ENCODE measurements at regions not wholly inside any gene's neighbourhood (a gene's known extent, or its start where the extent isn't known, plus 50 kb on each side); places are given as distances from the start of the nearest gene placed in this dataset.

DNA sequence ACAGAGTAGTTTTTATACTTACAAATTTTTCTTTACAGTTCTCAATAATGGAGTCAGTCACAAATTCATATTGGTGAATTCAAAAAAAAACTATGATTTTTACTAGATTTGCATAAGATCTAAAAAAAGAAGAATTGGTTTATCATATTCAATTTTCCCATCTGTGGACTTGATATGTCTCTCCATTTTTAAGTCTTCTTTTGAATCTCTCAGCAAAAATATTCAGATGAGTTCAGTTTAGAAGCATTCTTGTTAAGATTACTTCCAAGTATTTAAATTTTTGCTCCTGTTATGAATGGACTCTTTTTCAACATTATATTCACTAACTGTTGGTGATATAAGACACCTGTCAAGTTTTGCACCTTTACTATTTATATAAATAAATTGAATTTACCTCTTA lies 360.6 kb upstream of the FLRT2 start:
- POLR2A ChIA-PET, result no interaction called here
- no peaks in the 10 kb centered on the region for H3K27me3 ChIP-seq (ENCODE audit: control insufficient read depth, insufficient read depth, low read length)
- H3K4me3 ChIP-seq (ENCODE audit: low read depth, low read length), result no peak overlapping the region
- no peak for DNase-seq (ENCODE audit: low read depth, low spot score)
- TF ChIP-seq, protein P1, sequence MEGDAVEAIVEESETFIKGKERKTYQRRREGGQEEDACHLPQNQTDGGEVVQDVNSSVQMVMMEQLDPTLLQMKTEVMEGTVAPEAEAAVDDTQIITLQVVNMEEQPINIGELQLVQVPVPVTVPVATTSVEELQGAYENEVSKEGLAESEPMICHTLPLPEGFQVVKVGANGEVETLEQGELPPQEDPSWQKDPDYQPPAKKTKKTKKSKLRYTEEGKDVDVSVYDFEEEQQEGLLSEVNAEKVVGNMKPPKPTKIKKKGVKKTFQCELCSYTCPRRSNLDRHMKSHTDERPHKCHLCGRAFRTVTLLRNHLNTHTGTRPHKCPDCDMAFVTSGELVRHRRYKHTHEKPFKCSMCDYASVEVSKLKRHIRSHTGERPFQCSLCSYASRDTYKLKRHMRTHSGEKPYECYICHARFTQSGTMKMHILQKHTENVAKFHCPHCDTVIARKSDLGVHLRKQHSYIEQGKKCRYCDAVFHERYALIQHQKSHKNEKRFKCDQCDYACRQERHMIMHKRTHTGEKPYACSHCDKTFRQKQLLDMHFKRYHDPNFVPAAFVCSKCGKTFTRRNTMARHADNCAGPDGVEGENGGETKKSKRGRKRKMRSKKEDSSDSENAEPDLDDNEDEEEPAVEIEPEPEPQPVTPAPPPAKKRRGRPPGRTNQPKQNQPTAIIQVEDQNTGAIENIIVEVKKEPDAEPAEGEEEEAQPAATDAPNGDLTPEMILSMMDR (IDR thresholded peaks at IDR 0.05; ENCODE audit: low read depth, low read length), result no peak
- H3K9me3 ChIP-seq (ENCODE audit: control insufficient read depth, insufficient read depth, low read length), result no peaks in the 10 kb centered on the region
- CTCF ChIA-PET, result no interaction called here
- H3K27ac ChIP-seq (ENCODE audit: low read depth, low read length), result no peak overlapping the region

DNA sequence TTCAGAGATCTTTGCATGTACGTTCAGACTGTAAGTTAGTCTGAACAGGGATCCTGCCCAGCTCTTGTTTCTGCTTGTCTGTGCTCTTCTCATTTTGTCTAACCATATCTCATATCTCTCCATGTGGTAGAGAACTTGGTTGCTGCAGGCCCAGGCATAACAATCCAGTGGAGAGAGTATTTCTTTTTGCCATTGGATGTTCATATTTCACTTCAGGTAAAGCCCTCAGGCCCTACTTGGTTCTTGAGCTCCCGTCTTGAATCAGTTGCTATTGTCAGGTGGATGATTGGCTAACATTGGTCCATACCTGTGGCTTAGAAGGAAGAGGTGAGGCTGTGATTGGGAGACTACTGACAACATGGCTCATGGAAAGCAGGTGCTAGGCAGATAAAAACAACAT lies 357.7 kb upstream of the FLRT2 start:
- POLR2A ChIA-PET, result no interaction called here
- H3K4me3 ChIP-seq (ENCODE audit: low read depth, low read length), result no peak overlapping the region
- H3K27ac ChIP-seq (ENCODE audit: low read depth, low read length), result no peak overlapping the region
- no peak for DNase-seq (ENCODE audit: low read depth, low spot score)
- H3K27me3 ChIP-seq (ENCODE audit: control insufficient read depth, insufficient read depth, low read length), result no peaks in the 10 kb centered on the region
- no peaks in the 10 kb centered on the region for H3K9me3 ChIP-seq (ENCODE audit: control insufficient read depth, insufficient read depth, low read length)
- TF ChIP-seq, protein P1 (IDR thresholded peaks at IDR 0.05; ENCODE audit: low read depth, low read length), result no peak
- CTCF ChIA-PET, result no interaction called here

- H3K4me3 ChIP-seq (ENCODE audit: low read depth, low read length), result no peak overlapping the region
- DNase-seq (ENCODE audit: low read depth, low spot score), result no peak
- H3K27me3 ChIP-seq (ENCODE audit: control insufficient read depth, insufficient read depth, low read length), result no peaks in the 10 kb centered on the region
- CTCF ChIA-PET, result no interaction called here
- no peaks in the 10 kb centered on the region for H3K9me3 ChIP-seq (ENCODE audit: control insufficient read depth, insufficient read depth, low read length)
- TF ChIP-seq, protein P1 (IDR thresholded peaks at IDR 0.05; ENCODE audit: low read depth, low read length), result no peak
- POLR2A ChIA-PET, result no interaction called here
- no peak overlapping the region for H3K27ac ChIP-seq (ENCODE audit: low read depth, low read length)
Measured at GRCh38 chr14:85172889-85173477, 357.0 kb upstream of the FLRT2 start.

DNA sequence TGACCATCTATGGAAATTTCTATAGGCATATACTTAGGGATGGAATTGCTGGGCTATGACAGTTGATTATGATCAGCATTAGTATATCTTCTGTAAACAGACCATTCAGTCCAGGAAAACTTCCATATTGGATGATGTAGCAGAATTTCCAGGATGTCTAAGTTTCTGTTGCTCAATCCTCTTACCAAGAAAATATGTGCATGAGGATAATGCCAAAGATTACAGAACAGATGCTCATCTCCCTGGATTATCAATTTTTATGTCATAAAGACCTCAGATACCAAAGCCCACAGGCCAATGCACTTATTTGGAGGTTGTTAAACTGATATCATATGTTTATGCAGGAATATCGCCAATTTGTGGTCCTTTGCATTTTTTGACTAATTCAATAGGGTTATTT lies 354.4 kb upstream of the FLRT2 start:
- no peak overlapping the region for H3K4me3 ChIP-seq (ENCODE audit: low read depth, low read length)
- H3K9me3 ChIP-seq (ENCODE audit: control insufficient read depth, insufficient read depth, low read length), result no peaks in the 10 kb centered on the region
- TF ChIP-seq, protein P1 (IDR thresholded peaks at IDR 0.05; ENCODE audit: low read depth, low read length), result no peak
- DNase-seq (ENCODE audit: low read depth, low spot score), result peak; percentile 20
- no peak overlapping the region for H3K27ac ChIP-seq (ENCODE audit: low read depth, low read length)
- H3K27me3 ChIP-seq (ENCODE audit: control insufficient read depth, insufficient read depth, low read length), result no peaks in the 10 kb centered on the region
- ChIA-PET CTCF (no interaction called here), POLR2A (no interaction called here)

DNA sequence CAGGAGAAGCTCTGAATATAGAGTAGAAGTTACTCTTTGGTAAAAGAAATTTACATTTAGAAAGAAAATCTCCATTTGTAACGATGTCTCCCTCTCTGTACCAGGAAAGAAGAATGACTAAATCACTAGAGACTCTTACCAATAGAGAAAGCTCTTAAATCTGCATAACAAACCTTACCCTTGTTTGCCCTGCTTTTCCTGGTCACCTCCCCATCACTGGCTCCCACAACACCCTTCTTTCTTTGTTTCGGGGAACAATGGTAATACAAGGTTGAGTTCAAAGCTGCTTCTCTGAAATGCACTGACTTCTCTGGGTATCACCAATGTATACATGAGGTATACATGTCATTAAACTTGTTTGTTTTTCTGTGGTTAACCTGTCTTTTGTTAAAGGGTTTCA lies 351.1 kb upstream of the FLRT2 start:
- DNase-seq (ENCODE audit: low read depth, low spot score), result no peak
- no peaks in the 10 kb centered on the region for H3K27me3 ChIP-seq (ENCODE audit: control insufficient read depth, insufficient read depth, low read length)
- POLR2A ChIA-PET, result no interaction called here
- CTCF ChIA-PET, result interaction anchor here (1.1 kb wide), 1 partner anchor 17 kb away, joined by 3 read pairs; no protein-coding TSS in a partner anchor
- H3K9me3 ChIP-seq (ENCODE audit: control insufficient read depth, insufficient read depth, low read length), result no peaks in the 10 kb centered on the region
- TF ChIP-seq, protein P1 (IDR thresholded peaks at IDR 0.05; ENCODE audit: low read depth, low read length), result no peak
- H3K27ac ChIP-seq (ENCODE audit: low read depth, low read length), result no peak overlapping the region
- no peak overlapping the region for H3K4me3 ChIP-seq (ENCODE audit: low read depth, low read length)
